Amniotic epithelial cell (primary cell): ENCODE measurements at regions not wholly inside any gene's neighbourhood (a gene's known extent, or its start where the extent isn't known, plus 50 kb on each side); places are given as distances from the start of the nearest gene placed in this dataset.

ENCODE experiments used
- DNase-seq: peaks from one replicate; pipeline ENCODE4 v3.0.0-alpha.2; 2010; ENCODE audit warnings: low read depth

GRCh38 chr11:88448131-88448670 is 110.7 kb upstream of the CTSC start:
- DNase-seq: no peak

- no peak for DNase-seq
These were observed 109.7 kb upstream of the CTSC start for GRCh38 chr11:88447281-88447680.

- DNase-seq: no peak
These were observed 101.8 kb upstream of the CTSC start for GRCh38 chr11:88439356-88439755.

GRCh38 chr11:88438721-88439120 is 101.2 kb upstream of the CTSC start:
- DNase-seq: no peak

GRCh38 chr11:88435415-88435814 is 97.9 kb upstream of the CTSC start:
- no peak for DNase-seq

- no peak for DNase-seq
These were observed 96.9 kb upstream of the CTSC start for GRCh38 chr11:88434333-88434976.

- no peak for DNase-seq
These were observed 96.1 kb upstream of the CTSC start for GRCh38 chr11:88433536-88434230.

- no peak for DNase-seq
These were observed 94.3 kb upstream of the CTSC start for GRCh38 chr11:88431675-88432341.

GRCh38 chr11:88428959-88429358 is 91.4 kb upstream of the CTSC start:
- DNase-seq: no peak

- no peak for DNase-seq
These were observed 90.2 kb upstream of the CTSC start for GRCh38 chr11:88427719-88428118.

- no peak for DNase-seq
These were observed 87.3 kb upstream of the CTSC start for GRCh38 chr11:88424881-88425280.

- DNase-seq: no peak
These were observed 84.0 kb upstream of the CTSC start for GRCh38 chr11:88421530-88421929.

GRCh38 chr11:88420165-88420791 is 82.7 kb upstream of the CTSC start:
- peak; percentile 85 for DNase-seq

- DNase-seq: no peak
These were observed 81.0 kb upstream of the CTSC start for GRCh38 chr11:88418508-88418907.

- DNase-seq: no peak
These were observed 78.0 kb upstream of the CTSC start for GRCh38 chr11:88415495-88415894.

GRCh38 chr11:88414981-88415413 is 77.5 kb upstream of the CTSC start:
- peak; percentile 52 for DNase-seq

- peak; percentile 77 for DNase-seq
These were observed 76.9 kb upstream of the CTSC start for GRCh38 chr11:88414385-88414861.

GRCh38 chr11:88411265-88411664 is 73.7 kb upstream of the CTSC start:
- peak; percentile 91 for DNase-seq

GRCh38 chr11:88410656-88411055 is 73.1 kb upstream of the CTSC start:
- no peak for DNase-seq

GRCh38 chr11:88410056-88410455 is 72.5 kb upstream of the CTSC start:
- no peak for DNase-seq

GRCh38 chr11:88406876-88407275 is 69.3 kb upstream of the CTSC start:
- no peak for DNase-seq

GRCh38 chr11:88405853-88406252 is 68.3 kb upstream of the CTSC start:
- no peak for DNase-seq
